ENCODE measurements at regions not wholly inside any gene's neighbourhood (a gene's known extent, or its start where the extent isn't known, plus 50 kb on each side); places are given as distances from the start of the nearest gene placed in this dataset.

GRCh38 chr6:157747370-157747769 is 75.7 kb upstream of the SNX9 start:
- TF ChIP-seq CTCF (IDR thresholded peaks at IDR 0.05; ENCODE audit: control extremely low read depth in 1 of 3, insufficient read depth in 1 of 3, low read depth in 1 of 3, low read length in 3 of 3) (no peak), POLR2A (IDR thresholded peaks at IDR 0.05; ENCODE audit: control extremely low read depth in 1 of 2, low read depth in 2 of 2, low read length in 2 of 2) (no peak), RBBP5 (IDR thresholded peaks at IDR 0.05; ENCODE audit: borderline replicate concordance, low read depth, low read length) (no peak), RAD21 (IDR thresholded peaks at IDR 0.05 in 1 of 2, conservative IDR thresholded peaks at IDR 0.05 in 1 of 2; ENCODE audit: low read depth in 2 of 2, low read length in 2 of 2) (no peak), ZNF274 (IDR thresholded peaks at IDR 0.05; ENCODE audit: borderline replicate concordance, extremely low read depth, low read length) (no peak), TBP (IDR thresholded peaks at IDR 0.05; ENCODE audit: low read depth, low read length) (no peak), SUZ12 (IDR thresholded peaks at IDR 0.05; ENCODE audit: low read length) (no peak), CHD1 (IDR thresholded peaks at IDR 0.05; ENCODE audit: low read depth, low read length) (no peak), POLR2AphosphoS5 (IDR thresholded peaks at IDR 0.05; ENCODE audit: low read depth, low read length) (no peak)
